Neural crest cell (in vitro differentiated cells): ENCODE measurements at regions not wholly inside any gene's neighbourhood (a gene's known extent, or its start where the extent isn't known, plus 50 kb on each side); places are given as distances from the start of the nearest gene placed in this dataset.

Experiments
- DNase-seq: peaks from one replicate; pipeline ENCODE4 v3.0.0; 2021; ENCODE audit warnings: low read depth, mixed read lengths, low spot score
- H3K27ac Mint-ChIP-seq: one replicate; pipeline ENCODE4 v1.8.0; 2021; ENCODE audit warnings: mild to moderate bottlenecking, mixed read lengths; ENCODE audit not compliant: unreplicated experiment
- H3K27me3 Mint-ChIP-seq: 2 replicates; pipeline ENCODE4 v1.8.0; 2021; ENCODE audit warnings: low read depth, mild to moderate bottlenecking, mixed read lengths
- H3K36me3 Mint-ChIP-seq: 2 replicates; pipeline ENCODE4 v1.8.0; 2021; ENCODE audit warnings: low read depth, mild to moderate bottlenecking, mixed read lengths
- H3K4me1 Mint-ChIP-seq: 2 replicates; pipeline ENCODE4 v1.8.0; 2021; ENCODE audit warnings: mixed read lengths
- H3K4me3 Mint-ChIP-seq: one replicate; pipeline ENCODE4 v1.8.0; 2021; ENCODE audit warnings: mild to moderate bottlenecking, mixed read lengths
- H3K9me3 Mint-ChIP-seq: 2 replicates; pipeline ENCODE4 v1.8.0; 2021; ENCODE audit warnings: mixed read lengths
- CTCF ChIP-seq: fragments of 200-600 bp; sonication (generic); conservative IDR thresholded peaks from 2 replicates; pipeline ENCODE4 v1.5.0; 2021; ENCODE audit warnings: antibody characterized with exemption, mild to moderate bottlenecking

- Mint-ChIP-seq H3K27me3 (peaks cover 9% of the 10 kb centered on the region), H3K9me3 (no peaks in the 10 kb centered on the region), H3K27ac (no peak overlapping the region), H3K36me3 (no peaks in the 10 kb centered on the region), H3K4me1 (peaks cover 67% of the 10 kb centered on the region), H3K4me3 (no peak overlapping the region)
- TF ChIP-seq CTCF, result no peak
- DNase-seq, result no peak
Observed at GRCh38 chr1:209429611-209430010, 153.9 kb upstream of the CAMK1G start.

GRCh38 chr1:209430107-209430506, 153.4 kb upstream of the CAMK1G start:
- Mint-ChIP-seq H3K9me3 (no peaks in the 10 kb centered on the region), H3K36me3 (no peaks in the 10 kb centered on the region), H3K27me3 (peaks cover 9% of the 10 kb centered on the region), H3K4me3 (no peak overlapping the region), H3K4me1 (peaks cover 72% of the 10 kb centered on the region), H3K27ac (no peak overlapping the region)
- DNase-seq, result no peak
- no peak for TF ChIP-seq CTCF

GRCh38 chr1:209430821-209431259, 152.7 kb upstream of the CAMK1G start:
- no peak for DNase-seq
- no peak for TF ChIP-seq CTCF
- H3K27me3 Mint-ChIP-seq, result peaks cover 9% of the 10 kb centered on the region
- no peaks in the 10 kb centered on the region for H3K9me3 Mint-ChIP-seq
- H3K4me1 Mint-ChIP-seq, result peaks cover 70% of the 10 kb centered on the region
- H3K27ac Mint-ChIP-seq, result no peak overlapping the region
- no peaks in the 10 kb centered on the region for H3K36me3 Mint-ChIP-seq
- H3K4me3 Mint-ChIP-seq, result no peak overlapping the region

- Mint-ChIP-seq H3K4me3 (no peak overlapping the region), H3K36me3 (no peaks in the 10 kb centered on the region), H3K27ac (no peak overlapping the region), H3K27me3 (peaks cover 9% of the 10 kb centered on the region), H3K9me3 (no peaks in the 10 kb centered on the region), H3K4me1 (peaks cover 65% of the 10 kb centered on the region)
- TF ChIP-seq CTCF, result no peak
- no peak for DNase-seq
Observed at GRCh38 chr1:209431402-209431801, 152.1 kb upstream of the CAMK1G start.

DNA sequence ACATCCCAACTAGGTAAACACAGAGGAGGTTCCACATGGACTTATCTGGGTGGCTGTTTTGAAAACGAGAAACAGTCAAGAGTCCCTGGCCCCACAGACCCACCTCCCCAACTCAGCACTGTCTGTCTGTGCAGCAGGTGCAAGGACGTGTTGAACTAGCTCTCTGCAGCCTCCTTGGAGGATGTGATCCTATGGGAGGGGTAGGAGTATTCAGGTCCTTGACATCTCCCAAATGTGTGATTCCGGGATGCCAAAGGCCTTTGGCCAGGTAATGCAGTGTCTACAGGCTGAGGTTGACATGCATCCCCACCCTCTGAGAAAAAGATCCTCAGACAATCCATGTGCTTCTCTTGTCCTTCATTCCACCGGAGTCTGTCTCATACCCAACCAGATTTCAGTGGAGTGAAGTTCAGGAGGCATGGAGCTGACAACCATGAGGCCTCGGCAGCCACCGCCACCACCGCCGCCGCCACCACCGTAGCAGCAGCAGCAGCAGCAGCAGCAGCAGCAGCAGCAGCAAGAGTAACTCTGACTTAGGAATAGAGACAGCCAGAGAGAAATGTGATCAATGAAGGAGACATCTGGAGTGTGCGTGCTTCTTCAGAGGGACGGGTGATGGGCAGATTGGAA, 151.6 kb upstream of the CAMK1G start:
- Mint-ChIP-seq H3K9me3 (no peaks in the 10 kb centered on the region), H3K27ac (no peak overlapping the region), H3K36me3 (no peaks in the 10 kb centered on the region), H3K4me3 (no peak overlapping the region), H3K27me3 (peaks cover 9% of the 10 kb centered on the region), H3K4me1 (peaks cover 61% of the 10 kb centered on the region)
- no peak for DNase-seq
- no peak for TF ChIP-seq CTCF
